ENCODE measurements at regions not wholly inside any gene's neighbourhood (a gene's known extent, or its start where the extent isn't known, plus 50 kb on each side); places are given as distances from the start of the nearest gene placed in this dataset.

GRCh38 chr5:61850696-61851095 lies 455.3 kb upstream of the KIF2A start:
- TF ChIP-seq CTCF (IDR thresholded peaks at IDR 0.05) (no peak), POLR2A (IDR thresholded peaks at IDR 0.05) (no peak)

All from lower leg skin (tissue), 3 donors.